Endothelial cell (in vitro differentiated cells): ENCODE measurements at regions not wholly inside any gene's neighbourhood (a gene's known extent, or its start where the extent isn't known, plus 50 kb on each side); places are given as distances from the start of the nearest gene placed in this dataset.

ENCODE experiments used
- DNase-seq: peaks from one replicate; pipeline ENCODE4 v3.0.0; 2021; ENCODE audit warnings: low spot score
- H3K27ac Mint-ChIP-seq: one replicate; pipeline ENCODE4 v1.8.0; 2021; ENCODE audit warnings: mixed read lengths, inconsistent platforms; ENCODE audit not compliant: unreplicated experiment
- H3K27me3 Mint-ChIP-seq: one replicate; pipeline ENCODE4 v1.8.0; 2021; ENCODE audit warnings: mild to moderate bottlenecking, moderate library complexity, mixed read lengths, inconsistent platforms; ENCODE audit not compliant: unreplicated experiment
- H3K36me3 Mint-ChIP-seq: one replicate; pipeline ENCODE4 v1.8.0; 2021; ENCODE audit warnings: mild to moderate bottlenecking, low read depth, mixed read lengths, inconsistent platforms; ENCODE audit not compliant: unreplicated experiment
- H3K4me1 Mint-ChIP-seq: one replicate; pipeline ENCODE4 v1.8.0; 2021; ENCODE audit warnings: mild to moderate bottlenecking, mixed read lengths, inconsistent platforms; ENCODE audit not compliant: unreplicated experiment
- H3K4me3 Mint-ChIP-seq: one replicate; pipeline ENCODE4 v1.8.0; 2021; ENCODE audit warnings: mild to moderate bottlenecking, mixed read lengths, inconsistent platforms; ENCODE audit not compliant: unreplicated experiment
- H3K9me3 Mint-ChIP-seq: one replicate; pipeline ENCODE4 v1.8.0; 2021; ENCODE audit warnings: mixed read lengths, inconsistent platforms; ENCODE audit not compliant: unreplicated experiment
- CTCF ChIP-seq: fragments of 200-600 bp; sonication (generic); IDR thresholded peaks from one replicate; pipeline ENCODE4 v1.5.0; 2021; ENCODE audit warnings: antibody characterized with exemption; ENCODE audit not compliant: unreplicated experiment

GRCh38 chr4:27181693-27182092 is 321.1 kb downstream of the STIM2 start:
- no peak overlapping the region for H3K4me3 Mint-ChIP-seq
- H3K27ac Mint-ChIP-seq: no peak overlapping the region
- H3K36me3 Mint-ChIP-seq: no peaks in the 10 kb centered on the region
- no peak for TF ChIP-seq CTCF
- DNase-seq: no peak
- H3K9me3 Mint-ChIP-seq: no peaks in the 10 kb centered on the region
- H3K27me3 Mint-ChIP-seq: no peaks in the 10 kb centered on the region
- H3K4me1 Mint-ChIP-seq: no peaks in the 10 kb centered on the region

- Mint-ChIP-seq H3K27ac (no peak overlapping the region), H3K9me3 (no peaks in the 10 kb centered on the region), H3K4me3 (no peak overlapping the region), H3K36me3 (no peaks in the 10 kb centered on the region), H3K4me1 (no peaks in the 10 kb centered on the region), H3K27me3 (no peaks in the 10 kb centered on the region)
- TF ChIP-seq CTCF: no peak
- no peak for DNase-seq
These were observed 321.6 kb downstream of the STIM2 start for GRCh38 chr4:27182211-27182610.

- H3K27ac Mint-ChIP-seq: no peak overlapping the region
- H3K4me3 Mint-ChIP-seq: no peak overlapping the region
- H3K27me3 Mint-ChIP-seq: no peaks in the 10 kb centered on the region
- no peaks in the 10 kb centered on the region for H3K9me3 Mint-ChIP-seq
- no peaks in the 10 kb centered on the region for H3K36me3 Mint-ChIP-seq
- no peak for DNase-seq
- no peak for TF ChIP-seq CTCF
- H3K4me1 Mint-ChIP-seq: no peaks in the 10 kb centered on the region
These were observed 324.0 kb downstream of the STIM2 start for GRCh38 chr4:27184508-27185155.

- H3K27me3 Mint-ChIP-seq: no peaks in the 10 kb centered on the region
- no peaks in the 10 kb centered on the region for H3K9me3 Mint-ChIP-seq
- H3K4me3 Mint-ChIP-seq: no peak overlapping the region
- no peak overlapping the region for H3K27ac Mint-ChIP-seq
- no peak for DNase-seq
- no peak for TF ChIP-seq CTCF
- no peaks in the 10 kb centered on the region for H3K36me3 Mint-ChIP-seq
- no peaks in the 10 kb centered on the region for H3K4me1 Mint-ChIP-seq
These were observed 326.1 kb downstream of the STIM2 start for GRCh38 chr4:27186710-27187109.

- TF ChIP-seq CTCF: no peak
- no peak overlapping the region for H3K4me3 Mint-ChIP-seq
These were observed 327.1 kb downstream of the STIM2 start for GRCh38 chr4:27187786-27188185.

More at GRCh38 chr4:27187786-27188185, 327.1 kb downstream of the STIM2 start:
- no peak for DNase-seq
- H3K36me3 Mint-ChIP-seq: no peaks in the 10 kb centered on the region
- peaks cover 2% of the 10 kb centered on the region for H3K27me3 Mint-ChIP-seq
- no peak overlapping the region for H3K27ac Mint-ChIP-seq
- H3K4me1 Mint-ChIP-seq: no peaks in the 10 kb centered on the region
- H3K9me3 Mint-ChIP-seq: no peaks in the 10 kb centered on the region
